ENCODE measurements at regions not wholly inside any gene's neighbourhood (a gene's known extent, or its start where the extent isn't known, plus 50 kb on each side); places are given as distances from the start of the nearest gene placed in this dataset.
A peak's percentile ranks its signal among the peaks of the same experiment; 100 is the strongest.

DNA sequence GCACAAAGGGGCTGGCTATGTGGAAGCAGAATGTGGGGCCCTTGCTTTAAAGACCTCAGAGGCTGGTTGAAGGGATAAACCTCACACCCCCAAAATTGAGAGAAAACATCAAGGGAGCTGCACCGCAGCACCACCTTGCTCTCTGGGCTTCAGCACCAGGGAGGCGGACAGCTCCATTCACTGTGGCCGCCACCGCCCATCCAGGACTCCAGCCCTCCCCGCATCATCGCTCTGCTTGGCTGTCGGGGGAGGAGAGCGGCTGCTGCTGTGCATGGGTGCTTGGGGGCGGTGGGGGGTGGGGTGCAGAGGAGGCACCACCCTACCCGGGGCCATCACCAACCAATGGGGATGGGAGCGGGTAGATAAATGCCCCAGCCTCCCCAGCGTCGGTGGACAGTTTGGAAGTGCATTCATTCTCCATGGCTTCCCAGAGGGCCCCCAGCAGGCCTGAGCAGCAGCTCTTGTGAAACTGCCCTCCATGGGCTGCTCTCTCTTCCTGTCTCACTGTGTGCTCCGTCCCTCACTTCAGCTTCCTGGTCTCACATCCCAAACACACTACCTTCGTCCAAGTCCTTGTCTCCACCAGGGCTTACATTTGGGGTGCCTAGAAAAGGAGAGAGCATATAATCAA lies 75.7 kb upstream of the BHLHE23 start (continued):
- TF ChIP-seq, protein P1, sequence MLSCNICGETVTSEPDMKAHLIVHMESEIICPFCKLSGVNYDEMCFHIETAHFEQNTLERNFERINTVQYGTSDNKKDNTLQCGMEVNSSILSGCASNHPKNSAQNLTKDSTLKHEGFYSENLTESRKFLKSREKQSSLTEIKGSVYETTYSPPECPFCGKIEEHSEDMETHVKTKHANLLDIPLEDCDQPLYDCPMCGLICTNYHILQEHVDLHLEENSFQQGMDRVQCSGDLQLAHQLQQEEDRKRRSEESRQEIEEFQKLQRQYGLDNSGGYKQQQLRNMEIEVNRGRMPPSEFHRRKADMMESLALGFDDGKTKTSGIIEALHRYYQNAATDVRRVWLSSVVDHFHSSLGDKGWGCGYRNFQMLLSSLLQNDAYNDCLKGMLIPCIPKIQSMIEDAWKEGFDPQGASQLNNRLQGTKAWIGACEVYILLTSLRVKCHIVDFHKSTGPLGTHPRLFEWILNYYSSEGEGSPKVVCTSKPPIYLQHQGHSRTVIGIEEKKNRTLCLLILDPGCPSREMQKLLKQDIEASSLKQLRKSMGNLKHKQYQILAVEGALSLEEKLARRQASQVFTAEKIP (CRISPR knock-in tag; IDR thresholded peaks at IDR 0.05; ENCODE audit: borderline replicate concordance): no peak
- peak; percentile 95; the same call in 1 of the 2 replicates for TF ChIP-seq IRX3 (CRISPR knock-in tag; IDR thresholded peaks at IDR 0.05; ENCODE audit: borderline replicate concordance, low read depth)
- TF ChIP-seq, protein P2, sequence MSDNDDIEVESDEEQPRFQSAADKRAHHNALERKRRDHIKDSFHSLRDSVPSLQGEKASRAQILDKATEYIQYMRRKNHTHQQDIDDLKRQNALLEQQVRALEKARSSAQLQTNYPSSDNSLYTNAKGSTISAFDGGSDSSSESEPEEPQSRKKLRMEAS (IDR thresholded peaks at IDR 0.05): no peak; the same call in 1 of the 2 replicates
- TF ChIP-seq GTF2F1 (IDR thresholded peaks at IDR 0.05; ENCODE audit: low read length): no peak
- TF ChIP-seq, protein P3, sequence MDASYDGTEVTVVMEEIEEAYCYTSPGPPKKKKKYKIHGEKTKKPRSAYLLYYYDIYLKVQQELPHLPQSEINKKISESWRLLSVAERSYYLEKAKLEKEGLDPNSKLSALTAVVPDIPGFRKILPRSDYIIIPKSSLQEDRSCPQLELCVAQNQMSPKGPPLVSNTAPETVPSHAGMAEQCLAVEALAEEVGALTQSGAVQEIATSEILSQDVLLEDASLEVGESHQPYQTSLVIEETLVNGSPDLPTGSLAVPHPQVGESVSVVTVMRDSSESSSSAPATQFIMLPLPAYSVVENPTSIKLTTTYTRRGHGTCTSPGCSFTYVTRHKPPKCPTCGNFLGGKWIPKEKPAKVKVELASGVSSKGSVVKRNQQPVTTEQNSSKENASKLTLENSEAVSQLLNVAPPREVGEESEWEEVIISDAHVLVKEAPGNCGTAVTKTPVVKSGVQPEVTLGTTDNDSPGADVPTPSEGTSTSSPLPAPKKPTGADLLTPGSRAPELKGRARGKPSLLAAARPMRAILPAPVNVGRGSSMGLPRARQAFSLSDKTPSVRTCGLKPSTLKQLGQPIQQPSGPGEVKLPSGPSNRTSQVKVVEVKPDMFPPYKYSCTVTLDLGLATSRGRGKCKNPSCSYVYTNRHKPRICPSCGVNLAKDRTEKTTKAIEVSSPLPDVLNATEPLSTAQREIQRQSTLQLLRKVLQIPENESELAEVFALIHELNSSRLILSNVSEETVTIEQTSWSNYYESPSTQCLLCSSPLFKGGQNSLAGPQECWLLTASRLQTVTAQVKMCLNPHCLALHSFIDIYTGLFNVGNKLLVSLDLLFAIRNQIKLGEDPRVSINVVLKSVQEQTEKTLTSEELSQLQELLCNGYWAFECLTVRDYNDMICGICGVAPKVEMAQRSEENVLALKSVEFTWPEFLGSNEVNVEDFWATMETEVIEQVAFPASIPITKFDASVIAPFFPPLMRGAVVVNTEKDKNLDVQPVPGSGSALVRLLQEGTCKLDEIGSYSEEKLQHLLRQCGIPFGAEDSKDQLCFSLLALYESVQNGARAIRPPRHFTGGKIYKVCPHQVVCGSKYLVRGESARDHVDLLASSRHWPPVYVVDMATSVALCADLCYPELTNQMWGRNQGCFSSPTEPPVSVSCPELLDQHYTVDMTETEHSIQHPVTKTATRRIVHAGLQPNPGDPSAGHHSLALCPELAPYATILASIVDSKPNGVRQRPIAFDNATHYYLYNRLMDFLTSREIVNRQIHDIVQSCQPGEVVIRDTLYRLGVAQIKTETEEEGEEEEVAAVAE (CRISPR knock-in tag; IDR thresholded peaks at IDR 0.05; ENCODE audit: borderline replicate concordance): peak; percentile 96
- TF ChIP-seq ZNF577 (CRISPR knock-in tag; IDR thresholded peaks at IDR 0.05; ENCODE audit: borderline replicate concordance, low read depth): no peak
- TF ChIP-seq ZNF263 (CRISPR knock-in tag; IDR thresholded peaks at IDR 0.05): peak; percentile 70
- peak; percentile 56; the same call in 1 of the 2 replicates for TF ChIP-seq ZNF746 (CRISPR knock-in tag; IDR thresholded peaks at IDR 0.05)
- peak; percentile 86; the same call in 1 of the 2 replicates for TF ChIP-seq ZNF256 (CRISPR knock-in tag; conservative IDR thresholded peaks at IDR 0.05)
- peak; percentile 93 for TF ChIP-seq ZNF709 (CRISPR knock-in tag; IDR thresholded peaks at IDR 0.05)
- TF ChIP-seq NFYB (CRISPR knock-in tag; IDR thresholded peaks at IDR 0.05): no peak; the same call in 1 of the 2 replicates
- TF ChIP-seq SALL1 (CRISPR knock-in tag; IDR thresholded peaks at IDR 0.05): peak; percentile 97
- peak; percentile 98 for TF ChIP-seq ZNF232 (CRISPR knock-in tag; IDR thresholded peaks at IDR 0.05; ENCODE audit: borderline replicate concordance)
- TF ChIP-seq, protein P4, sequence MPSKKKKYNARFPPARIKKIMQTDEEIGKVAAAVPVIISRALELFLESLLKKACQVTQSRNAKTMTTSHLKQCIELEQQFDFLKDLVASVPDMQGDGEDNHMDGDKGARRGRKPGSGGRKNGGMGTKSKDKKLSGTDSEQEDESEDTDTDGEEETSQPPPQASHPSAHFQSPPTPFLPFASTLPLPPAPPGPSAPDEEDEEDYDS (CRISPR knock-in tag; IDR thresholded peaks at IDR 0.05): peak; percentile 63; the same call in 1 of the 2 replicates
- TF ChIP-seq MAZ (IDR thresholded peaks at IDR 0.05; ENCODE audit: borderline replicate concordance, low read depth, low read length): no peak; the same call in 1 of the 2 replicates
- TF ChIP-seq MAZ (CRISPR knock-in tag; IDR thresholded peaks at IDR 0.05; ENCODE audit: low read depth): peak; percentile 91
- TF ChIP-seq NR2F1 (CRISPR knock-in tag; IDR thresholded peaks at IDR 0.05): peak in 1 of 2 experiments; percentile 29; a peak in 1 of 4 replicates
- TF ChIP-seq, protein P5, sequence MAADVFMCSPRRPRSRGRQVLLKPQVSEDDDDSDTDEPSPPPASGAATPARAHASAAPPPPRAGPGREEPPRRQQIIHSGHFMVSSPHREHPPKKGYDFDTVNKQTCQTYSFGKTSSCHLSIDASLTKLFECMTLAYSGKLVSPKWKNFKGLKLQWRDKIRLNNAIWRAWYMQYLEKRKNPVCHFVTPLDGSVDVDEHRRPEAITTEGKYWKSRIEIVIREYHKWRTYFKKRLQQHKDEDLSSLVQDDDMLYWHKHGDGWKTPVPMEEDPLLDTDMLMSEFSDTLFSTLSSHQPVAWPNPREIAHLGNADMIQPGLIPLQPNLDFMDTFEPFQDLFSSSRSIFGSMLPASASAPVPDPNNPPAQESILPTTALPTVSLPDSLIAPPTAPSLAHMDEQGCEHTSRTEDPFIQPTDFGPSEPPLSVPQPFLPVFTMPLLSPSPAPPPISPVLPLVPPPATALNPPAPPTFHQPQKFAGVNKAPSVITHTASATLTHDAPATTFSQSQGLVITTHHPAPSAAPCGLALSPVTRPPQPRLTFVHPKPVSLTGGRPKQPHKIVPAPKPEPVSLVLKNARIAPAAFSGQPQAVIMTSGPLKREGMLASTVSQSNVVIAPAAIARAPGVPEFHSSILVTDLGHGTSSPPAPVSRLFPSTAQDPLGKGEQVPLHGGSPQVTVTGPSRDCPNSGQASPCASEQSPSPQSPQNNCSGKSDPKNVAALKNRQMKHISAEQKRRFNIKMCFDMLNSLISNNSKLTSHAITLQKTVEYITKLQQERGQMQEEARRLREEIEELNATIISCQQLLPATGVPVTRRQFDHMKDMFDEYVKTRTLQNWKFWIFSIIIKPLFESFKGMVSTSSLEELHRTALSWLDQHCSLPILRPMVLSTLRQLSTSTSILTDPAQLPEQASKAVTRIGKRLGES (CRISPR knock-in tag; IDR thresholded peaks at IDR 0.05; ENCODE audit: borderline replicate concordance): peak; percentile 81; the same call in 1 of the 2 replicates
- peak; percentile 64 for TF ChIP-seq NCOA2 (CRISPR knock-in tag; IDR thresholded peaks at IDR 0.05)
- no peak for TF ChIP-seq SIN3A (IDR thresholded peaks at IDR 0.05; ENCODE audit: borderline replicate concordance, low read depth, low read length)

Data from HepG2 (cell line).